ENCODE measurements at regions not wholly inside any gene's neighbourhood (a gene's known extent, or its start where the extent isn't known, plus 50 kb on each side); places are given as distances from the start of the nearest gene placed in this dataset.

DNA sequence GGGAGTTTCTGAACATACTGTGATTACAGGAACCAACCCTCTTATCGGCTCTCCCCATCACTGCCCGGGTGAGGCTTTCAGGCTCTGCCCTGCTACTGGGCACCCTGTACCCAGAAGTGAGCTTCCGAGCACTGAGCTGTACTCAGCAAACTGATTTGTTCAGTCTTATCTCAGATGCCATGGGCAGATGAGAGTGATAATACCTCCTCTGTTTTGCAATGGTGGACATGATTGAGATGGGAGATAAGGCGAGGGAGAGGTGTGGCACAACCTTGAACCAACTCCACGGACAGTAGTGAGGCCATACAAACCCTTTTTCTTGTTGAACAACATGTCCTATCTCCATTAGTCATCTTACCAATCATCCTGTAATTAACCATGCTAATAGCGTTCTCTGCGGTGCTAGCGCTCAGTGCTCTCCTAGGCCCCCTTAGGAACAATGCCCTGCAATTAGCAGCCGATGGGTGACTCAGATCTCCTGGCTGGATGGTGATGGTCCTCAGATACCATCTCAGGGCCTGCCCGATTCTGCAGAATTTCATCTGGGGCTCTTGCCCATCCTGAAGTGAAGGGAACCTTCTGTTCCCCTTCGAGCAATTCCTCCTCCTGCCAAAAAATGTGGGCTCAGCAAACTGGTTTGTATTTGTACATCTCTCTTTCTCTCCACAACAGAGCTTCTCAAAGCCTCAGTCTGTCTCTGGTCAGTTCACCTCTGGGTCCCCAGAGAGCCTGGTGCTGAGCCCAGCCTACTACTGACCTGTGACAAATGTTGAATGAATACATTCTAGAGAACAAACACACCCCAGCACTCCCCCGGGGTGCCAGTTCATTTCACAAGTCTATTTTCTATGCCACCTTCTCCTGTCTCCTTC is 139.3 kb upstream of the IRX3 start:
- H3K4me3 ChIP-seq (ENCODE audit: low read depth, low read length) = no peak overlapping the region
- TF ChIP-seq, protein P1, sequence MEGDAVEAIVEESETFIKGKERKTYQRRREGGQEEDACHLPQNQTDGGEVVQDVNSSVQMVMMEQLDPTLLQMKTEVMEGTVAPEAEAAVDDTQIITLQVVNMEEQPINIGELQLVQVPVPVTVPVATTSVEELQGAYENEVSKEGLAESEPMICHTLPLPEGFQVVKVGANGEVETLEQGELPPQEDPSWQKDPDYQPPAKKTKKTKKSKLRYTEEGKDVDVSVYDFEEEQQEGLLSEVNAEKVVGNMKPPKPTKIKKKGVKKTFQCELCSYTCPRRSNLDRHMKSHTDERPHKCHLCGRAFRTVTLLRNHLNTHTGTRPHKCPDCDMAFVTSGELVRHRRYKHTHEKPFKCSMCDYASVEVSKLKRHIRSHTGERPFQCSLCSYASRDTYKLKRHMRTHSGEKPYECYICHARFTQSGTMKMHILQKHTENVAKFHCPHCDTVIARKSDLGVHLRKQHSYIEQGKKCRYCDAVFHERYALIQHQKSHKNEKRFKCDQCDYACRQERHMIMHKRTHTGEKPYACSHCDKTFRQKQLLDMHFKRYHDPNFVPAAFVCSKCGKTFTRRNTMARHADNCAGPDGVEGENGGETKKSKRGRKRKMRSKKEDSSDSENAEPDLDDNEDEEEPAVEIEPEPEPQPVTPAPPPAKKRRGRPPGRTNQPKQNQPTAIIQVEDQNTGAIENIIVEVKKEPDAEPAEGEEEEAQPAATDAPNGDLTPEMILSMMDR (IDR thresholded peaks at IDR 0.05; ENCODE audit: low read depth, low read length) = no peak

DNA sequence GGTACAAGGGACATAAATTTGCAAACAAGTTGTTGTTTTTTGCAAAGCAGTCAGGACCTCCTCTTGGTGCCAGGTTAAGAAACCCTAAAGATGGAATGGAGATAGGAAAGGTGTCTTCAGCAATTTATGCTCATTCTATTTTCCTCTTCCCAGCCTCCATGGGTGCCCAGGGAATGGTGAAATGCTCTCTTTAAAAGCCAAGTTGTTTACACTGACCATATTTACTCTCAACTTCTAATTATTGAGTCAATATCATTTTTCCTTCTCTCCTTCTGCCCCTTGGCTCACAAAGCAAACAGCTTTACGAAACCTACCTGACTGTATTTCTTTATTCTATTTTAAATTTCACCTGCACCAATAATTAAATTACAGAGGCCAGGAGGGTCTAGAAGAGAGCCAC is 138.5 kb upstream of the IRX3 start:
- TF ChIP-seq, protein P1 (IDR thresholded peaks at IDR 0.05; ENCODE audit: low read depth, low read length) = no peak

DNA sequence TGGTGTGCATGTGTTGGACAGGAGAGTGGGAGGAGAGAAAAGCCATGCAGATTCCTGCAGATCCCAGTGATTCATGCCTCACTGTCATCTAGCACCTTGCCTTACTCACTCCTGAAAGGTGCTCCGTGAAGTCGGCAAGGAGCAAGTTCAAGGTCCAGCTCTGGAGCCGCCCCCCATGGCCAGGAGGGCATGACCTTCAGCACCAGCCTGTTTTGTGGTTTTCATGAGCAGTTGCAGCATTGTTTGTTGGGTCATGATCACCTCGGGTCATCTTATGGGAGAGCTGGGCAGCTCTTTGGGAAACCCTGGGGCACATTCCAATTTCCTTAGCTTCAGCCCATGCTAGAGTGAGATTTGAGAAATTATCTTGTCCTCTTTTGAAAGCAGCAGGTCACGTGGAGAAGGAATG is 137.5 kb upstream of the IRX3 start:
- no peak overlapping the region for H3K4me3 ChIP-seq (ENCODE audit: low read depth, low read length)
- TF ChIP-seq, protein P1 (IDR thresholded peaks at IDR 0.05; ENCODE audit: low read depth, low read length) = no peak

More for the DNA sequence above, 138.5 kb upstream of the IRX3 start:
- H3K4me3 ChIP-seq (ENCODE audit: low read depth, low read length) = no peak overlapping the region

DNA sequence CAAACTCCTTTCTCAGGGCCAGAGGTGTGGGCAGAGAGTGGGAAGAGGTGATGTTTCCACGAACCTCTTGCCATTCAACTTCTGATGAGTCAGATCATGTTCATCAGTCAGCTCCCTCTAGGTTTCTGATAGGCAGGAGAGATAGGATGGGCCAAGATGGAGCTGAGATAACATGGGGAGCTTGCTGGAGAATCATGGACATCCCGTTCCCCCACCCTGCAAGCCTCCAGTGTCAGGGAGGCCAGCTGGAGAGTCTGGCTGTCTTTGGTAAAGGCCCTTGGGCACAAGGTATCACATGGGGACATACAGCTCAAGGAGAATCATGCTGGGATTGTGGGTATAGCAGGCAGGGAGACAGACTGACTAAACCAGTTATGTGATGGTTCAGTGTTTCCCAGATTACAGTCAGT is 136.0 kb upstream of the IRX3 start:
- TF ChIP-seq, protein P1 (IDR thresholded peaks at IDR 0.05; ENCODE audit: low read depth, low read length) = no peak
- H3K4me3 ChIP-seq (ENCODE audit: low read depth, low read length) = no peak overlapping the region

DNA sequence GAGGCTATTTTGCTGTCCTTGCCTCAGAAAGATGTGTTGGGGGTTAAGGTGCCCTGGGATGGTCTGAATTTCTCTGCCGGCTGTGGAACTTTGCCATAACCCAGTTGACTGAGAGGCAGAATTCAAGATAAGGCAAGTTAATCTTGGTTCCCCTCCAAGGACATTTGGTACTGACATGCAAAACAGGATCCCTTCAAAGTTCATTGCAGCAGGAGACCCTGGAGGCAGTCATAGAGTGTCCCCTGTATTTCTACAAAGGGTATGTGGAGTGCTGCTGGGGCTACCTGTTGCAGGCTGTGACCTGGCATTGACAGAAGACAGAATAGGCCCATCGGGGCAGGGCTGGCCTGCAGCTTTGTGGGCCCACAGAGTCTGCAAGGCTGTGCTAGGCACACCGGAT is 135.6 kb upstream of the IRX3 start:
- no peak overlapping the region for H3K4me3 ChIP-seq (ENCODE audit: low read depth, low read length)
- TF ChIP-seq, protein P1 (IDR thresholded peaks at IDR 0.05; ENCODE audit: low read depth, low read length) = no peak

DNA sequence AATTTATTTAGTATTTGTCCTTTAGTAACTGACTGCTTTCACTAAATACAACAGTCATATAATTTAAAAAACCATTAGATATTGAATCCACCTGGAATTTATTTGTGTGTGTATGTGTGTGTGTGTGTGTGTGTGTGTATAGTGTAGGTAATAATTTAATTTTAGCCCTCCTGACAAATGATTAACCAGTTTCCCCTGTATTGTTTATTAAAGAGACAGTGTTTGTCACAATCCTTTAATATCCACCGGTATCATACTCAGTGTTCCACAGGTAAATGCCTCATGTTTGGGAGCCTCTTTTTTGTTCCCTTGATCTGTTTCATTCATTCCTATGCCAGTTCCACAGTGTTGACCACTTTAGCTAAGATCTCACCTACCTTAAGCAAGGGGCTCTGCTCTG is 134.6 kb upstream of the IRX3 start:
- H3K4me3 ChIP-seq (ENCODE audit: low read depth, low read length) = no peak overlapping the region
- TF ChIP-seq, protein P1 (IDR thresholded peaks at IDR 0.05; ENCODE audit: low read depth, low read length) = no peak

DNA sequence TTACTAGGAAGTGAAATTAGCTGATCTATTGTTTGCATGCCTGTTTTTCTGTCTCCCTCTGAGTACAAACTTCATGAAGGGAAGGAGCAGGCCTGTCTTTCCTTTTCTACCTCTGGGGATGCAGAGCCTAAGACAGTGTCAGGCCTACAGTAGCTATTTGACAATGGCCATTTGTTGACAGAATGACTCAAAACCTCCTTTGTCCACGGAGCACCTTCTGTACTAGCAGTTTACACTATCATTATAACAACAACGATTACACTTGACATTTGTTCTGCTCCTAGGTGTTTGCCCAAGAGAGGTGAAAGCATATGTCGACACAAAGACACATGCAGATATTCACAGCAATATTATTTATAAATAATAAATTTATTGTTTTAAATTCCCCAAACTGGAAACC is 132.3 kb upstream of the IRX3 start:
- TF ChIP-seq, protein P1 (IDR thresholded peaks at IDR 0.05; ENCODE audit: low read depth, low read length) = no peak
- no peak overlapping the region for H3K4me3 ChIP-seq (ENCODE audit: low read depth, low read length)

Measured in WI38 (cell line).